NCI-H2171 treated with DMSO at 0.1 percent for 48 hours (cell line): ENCODE measurements at regions not wholly inside any gene's neighbourhood (a gene's known extent, or its start where the extent isn't known, plus 50 kb on each side); places are given as distances from the start of the nearest gene placed in this dataset.
A peak's percentile ranks its signal among the peaks of the same experiment; 100 is the strongest.
"Not testable (repeated sequence)": the region's sequence is repeated elsewhere in the genome, so short reads cannot be mapped to it uniquely, and the experiment has no call there.

Experiments used
- DNase-seq: peaks from one replicate; lab custom pipeline; 2025; lab: John Stamatoyannopoulos, UW

GRCh38 chr12:91667694-91668093, 478.0 kb downstream of the BTG1 start:
- DNase-seq, result no peak

- DNase-seq, result no peak
Measured at GRCh38 chr12:91663744-91664143, 481.1 kb upstream of the DCN start.

- DNase-seq, result no peak
Measured at GRCh38 chr12:91663310-91663709, 480.7 kb upstream of the DCN start.

GRCh38 chr12:91662021-91662420, 479.4 kb upstream of the DCN start:
- no peak for DNase-seq

GRCh38 chr12:91657032-91657431, 474.4 kb upstream of the DCN start:
- no peak for DNase-seq

GRCh38 chr12:91655966-91656365, 473.3 kb upstream of the DCN start:
- no peak for DNase-seq

GRCh38 chr12:91654087-91654486, 471.5 kb upstream of the DCN start:
- DNase-seq, result no peak

- DNase-seq, result no peak
Measured at GRCh38 chr12:91651728-91652127, 469.1 kb upstream of the DCN start.

GRCh38 chr12:91643763-91644162, 461.1 kb upstream of the DCN start:
- DNase-seq, result no peak

GRCh38 chr12:91640021-91640420, 457.4 kb upstream of the DCN start:
- DNase-seq, result no peak

GRCh38 chr12:91639327-91639726, 456.7 kb upstream of the DCN start:
- no peak for DNase-seq

GRCh38 chr12:91637789-91638624, 455.4 kb upstream of the DCN start:
- no peak for DNase-seq

- no peak for DNase-seq
Measured at GRCh38 chr12:91636721-91637120, 454.1 kb upstream of the DCN start.

- not testable (repeated sequence) for DNase-seq
Measured at GRCh38 chr12:91634386-91634713, 451.7 kb upstream of the DCN start.

GRCh38 chr12:91633734-91634357, 451.2 kb upstream of the DCN start:
- DNase-seq, result no peak

- DNase-seq, result no peak
Measured at GRCh38 chr12:91633206-91633605, 450.6 kb upstream of the DCN start.

GRCh38 chr12:91632042-91632786, 449.6 kb upstream of the DCN start:
- no peak for DNase-seq

- DNase-seq, result peak; percentile 9
Measured at GRCh38 chr12:91630596-91631293, 448.1 kb upstream of the DCN start.

GRCh38 chr12:91630083-91630482, 447.5 kb upstream of the DCN start:
- no peak for DNase-seq

- DNase-seq, result no peak
Measured at GRCh38 chr12:91629440-91629839, 446.8 kb upstream of the DCN start.

GRCh38 chr12:91628656-91629055, 446.0 kb upstream of the DCN start:
- peak; percentile 27 for DNase-seq

GRCh38 chr12:91627225-91627624, 444.6 kb upstream of the DCN start:
- DNase-seq, result no peak
